ENCODE measurements at regions not wholly inside any gene's neighbourhood (a gene's known extent, or its start where the extent isn't known, plus 50 kb on each side); places are given as distances from the start of the nearest gene placed in this dataset.
"Not testable (repeated sequence)": the region's sequence is repeated elsewhere in the genome, so short reads cannot be mapped to it uniquely, and the experiment has no call there.

DNA sequence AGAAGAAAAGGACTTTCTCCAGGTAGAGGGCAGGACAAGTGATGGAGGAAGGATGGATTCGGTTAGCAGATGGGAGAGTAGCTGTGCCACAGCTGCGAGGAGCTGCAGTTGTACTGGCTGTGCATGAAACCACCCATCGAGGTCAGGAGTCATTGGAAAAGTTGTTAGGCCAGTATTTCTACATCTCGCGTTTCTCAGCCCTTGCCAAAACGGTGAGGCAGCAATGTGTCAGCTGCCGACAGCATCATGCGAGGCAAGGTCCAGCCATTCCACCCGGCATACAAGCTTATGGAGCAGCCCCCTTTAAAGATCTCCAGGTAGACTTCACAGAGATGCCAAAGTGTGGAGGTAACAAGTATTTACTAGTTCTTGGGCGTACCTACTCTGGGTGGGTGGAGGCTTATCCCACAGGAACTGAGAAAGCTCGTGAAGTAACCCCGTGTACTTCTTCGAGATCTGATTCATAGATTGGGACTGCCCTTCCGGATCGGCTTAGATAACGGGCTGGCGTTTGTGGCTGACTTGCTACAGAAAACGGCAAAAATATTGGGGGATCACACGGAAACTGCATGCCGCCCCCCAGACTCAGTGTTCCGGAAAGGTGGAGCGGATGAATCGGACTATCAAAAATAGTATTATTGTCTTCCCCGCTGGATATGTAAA lies 105.0 kb upstream of the HMX1 start:
- intact Hi-C loops (cut with micrococcal nuclease) = not testable (repeated sequence)

DNA sequence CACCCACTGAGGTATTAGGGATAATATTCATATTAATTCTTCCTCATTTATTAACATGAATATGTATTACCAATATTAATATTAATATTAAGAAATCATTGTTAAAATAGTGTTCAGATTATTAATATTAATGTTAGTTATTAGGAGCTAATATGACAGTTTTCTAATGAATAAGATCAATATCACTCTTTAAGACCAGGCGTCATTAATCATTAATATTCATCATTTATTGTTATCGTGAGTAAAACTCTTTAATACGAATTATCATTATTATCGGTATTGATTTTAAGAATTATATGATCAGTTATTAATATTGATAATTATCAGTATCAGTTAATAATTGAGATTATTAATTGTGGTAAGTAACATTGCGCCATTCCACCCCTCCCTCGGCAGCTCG lies 101.0 kb upstream of the HMX1 start:
- intact Hi-C loops (cut with micrococcal nuclease) = not testable (repeated sequence)

DNA sequence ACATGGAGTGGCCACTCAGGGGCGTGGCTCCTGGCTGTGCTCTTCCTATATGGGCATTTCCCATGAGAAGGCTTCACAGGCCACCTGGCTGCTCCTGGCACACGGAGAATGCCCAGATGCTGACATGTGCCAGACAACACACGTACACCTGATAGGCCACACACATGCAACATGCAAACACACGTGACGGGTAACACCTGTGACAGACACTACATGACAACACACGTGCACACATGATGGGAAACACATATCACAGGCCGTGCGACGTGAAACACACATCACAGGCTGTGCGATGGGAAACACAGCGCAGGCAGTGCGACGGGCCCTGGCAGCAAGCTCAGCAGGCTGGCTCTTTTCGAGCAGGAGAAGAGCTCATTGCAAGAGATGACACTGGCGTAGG lies 94.3 kb upstream of the HMX1 start:
- intact Hi-C loops (cut with micrococcal nuclease) = not testable (repeated sequence)

DNA sequence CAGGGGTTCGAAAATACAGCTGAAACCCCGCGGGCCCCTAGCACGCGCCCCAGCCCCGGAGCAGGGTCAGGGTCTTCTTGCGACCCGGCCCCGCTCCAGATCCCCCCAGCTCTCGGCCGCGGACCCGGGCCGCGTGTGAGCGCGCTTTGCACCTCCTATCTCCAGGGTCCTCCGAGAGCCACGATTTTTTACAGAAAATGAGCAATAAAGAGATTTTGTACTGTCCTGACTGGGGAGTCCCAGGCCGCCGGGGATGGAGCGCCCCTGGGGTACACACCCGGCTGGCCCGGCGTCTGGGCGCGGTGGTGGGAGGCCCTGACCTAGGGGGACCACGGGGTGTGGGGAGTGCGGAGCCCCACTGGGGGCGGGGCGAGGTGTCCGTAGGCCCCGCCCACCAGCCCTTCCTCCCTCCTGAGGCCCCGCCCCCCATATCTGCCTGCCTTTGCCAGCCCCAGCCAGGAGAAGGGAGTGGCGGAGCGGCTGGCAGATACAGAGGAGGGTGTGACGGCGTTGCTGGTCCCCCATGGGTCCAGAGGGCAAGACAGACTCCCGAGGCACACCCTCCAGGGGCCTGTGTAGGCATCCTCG lies 92.7 kb upstream of the HMX1 start:
- intact Hi-C loops (cut with micrococcal nuclease) = not testable (repeated sequence)

DNA sequence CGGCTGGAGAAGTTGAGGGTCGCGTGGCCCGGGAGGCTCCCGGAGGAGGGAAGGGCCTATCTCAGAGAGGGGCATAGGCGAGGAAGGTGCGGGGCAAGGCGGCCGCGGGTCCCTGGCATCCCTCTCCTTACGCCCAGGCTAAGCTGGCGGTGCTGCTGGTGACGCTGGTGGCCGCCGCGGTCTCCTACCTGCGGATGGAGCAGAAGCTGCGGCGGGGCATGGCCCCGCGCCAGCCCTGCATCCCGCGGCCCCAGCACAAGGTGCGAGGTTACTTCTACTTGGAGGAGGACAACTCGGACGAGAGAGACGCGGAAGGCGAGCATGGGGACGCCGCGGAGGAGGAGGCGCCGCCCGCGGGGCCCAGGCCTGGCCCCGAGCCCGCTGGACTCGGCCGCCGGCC lies 91.9 kb upstream of the HMX1 start:
- intact Hi-C loops (cut with micrococcal nuclease) = not testable (repeated sequence)

DNA sequence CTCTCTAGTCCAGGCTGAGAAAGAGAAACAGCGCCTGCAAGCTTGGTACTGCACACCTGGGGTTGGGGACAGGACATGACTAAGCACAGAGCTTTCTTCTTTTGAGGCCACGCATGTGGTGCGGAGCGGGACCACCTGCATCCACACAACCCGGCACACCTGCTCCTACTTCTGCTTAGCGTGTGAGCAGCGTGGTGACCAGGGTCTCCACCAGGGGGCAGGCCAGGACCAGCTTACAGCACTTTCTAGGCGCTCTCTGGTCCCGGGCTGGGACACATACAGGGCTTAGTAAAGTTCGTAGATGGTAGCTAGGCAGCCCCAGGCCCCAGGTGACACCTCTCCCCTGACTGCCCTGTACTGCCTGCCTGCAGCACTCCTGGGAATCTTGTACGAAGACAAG lies 89.7 kb upstream of the HMX1 start:
- intact Hi-C loops (cut with micrococcal nuclease) = not testable (repeated sequence)

DNA sequence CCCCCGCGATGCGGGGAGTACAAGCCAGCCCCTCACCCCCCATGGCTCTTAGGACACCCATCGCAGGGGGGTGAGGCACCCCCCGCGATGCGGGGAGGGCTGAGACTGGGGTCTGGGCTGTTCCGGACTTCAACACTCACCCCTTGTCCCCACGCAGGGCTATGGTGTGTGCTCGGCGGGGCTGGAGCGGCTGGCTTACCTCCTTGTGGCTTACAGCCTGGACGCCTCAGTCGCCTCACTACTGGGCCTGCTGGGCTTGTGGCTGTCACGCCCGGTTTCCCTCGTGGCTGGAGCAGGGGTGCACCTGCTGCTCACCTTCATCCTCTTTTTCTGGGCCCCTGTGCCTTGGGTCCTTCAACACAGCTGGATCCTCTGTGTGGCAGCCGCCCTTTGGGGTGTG lies 87.8 kb upstream of the HMX1 start:
- intact Hi-C loops (cut with micrococcal nuclease) = loop anchor here (10.0 kb wide), 1 partner anchor 525 kb away; no protein-coding TSS in a partner anchor

DNA sequence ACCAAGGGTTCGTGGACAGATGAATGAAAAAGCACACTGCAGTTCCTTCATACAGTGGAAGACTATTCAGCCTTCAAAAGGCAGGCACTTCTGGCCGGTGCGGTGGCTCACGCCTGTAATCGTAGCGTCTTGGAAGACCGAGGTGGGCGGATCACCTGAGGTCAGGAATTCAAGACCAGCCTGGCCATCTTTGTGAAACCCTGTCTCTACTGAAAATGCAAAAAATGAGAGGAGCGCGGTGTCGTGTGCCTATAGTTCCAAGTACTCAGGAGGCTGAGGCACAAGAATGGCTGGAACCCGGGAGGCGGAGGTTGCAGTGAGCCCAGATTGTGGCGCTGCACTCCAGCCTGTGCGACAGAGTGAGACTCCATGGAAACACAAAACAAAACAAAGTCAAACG lies 82.4 kb upstream of the HMX1 start:
- intact Hi-C loops (cut with micrococcal nuclease) = loop anchor here (10.0 kb wide), 1 partner anchor 531 kb away; no protein-coding TSS in a partner anchor

DNA sequence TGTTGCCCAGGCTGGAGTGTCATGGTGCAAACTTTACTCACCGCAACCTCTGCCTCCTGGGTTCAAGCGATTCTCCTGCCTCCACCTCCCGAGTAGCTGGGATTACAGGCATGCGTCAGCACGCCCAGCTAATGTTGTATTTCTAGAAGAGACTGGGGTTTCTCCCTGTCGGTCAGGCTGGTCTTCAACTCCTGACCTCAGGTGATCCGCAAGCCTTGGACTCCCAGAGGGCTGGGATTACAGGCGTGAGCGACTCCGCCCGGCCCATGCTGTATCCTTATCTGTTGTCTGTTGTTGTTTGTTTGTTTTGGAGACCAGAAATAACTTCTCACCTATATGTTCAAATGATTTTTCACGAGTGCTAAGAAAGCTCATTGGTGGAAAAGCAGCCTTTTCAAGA lies 81.2 kb upstream of the HMX1 start:
- intact Hi-C loops (cut with micrococcal nuclease) = loop anchor here (10.0 kb wide), 1 partner anchor 532 kb away; no protein-coding TSS in a partner anchor

DNA sequence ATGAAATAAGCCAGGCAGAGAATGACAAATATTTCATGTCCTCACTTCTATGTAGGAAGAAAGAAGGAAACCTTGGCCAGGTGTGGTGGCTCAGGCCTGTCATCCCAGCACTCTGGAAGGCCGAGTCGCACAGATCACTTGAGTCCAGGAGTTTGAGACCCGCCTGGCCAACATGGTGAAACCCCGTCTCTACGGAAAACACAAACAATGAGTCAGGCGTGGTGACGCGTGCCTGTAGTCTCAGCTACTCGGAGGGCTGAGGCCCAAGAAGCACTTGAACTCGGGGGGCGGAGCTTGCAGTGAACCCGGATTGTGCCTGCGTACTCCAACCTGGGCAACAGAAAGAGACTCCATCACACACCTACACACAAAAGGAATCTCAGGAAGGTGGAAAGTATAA lies 80.5 kb upstream of the HMX1 start:
- intact Hi-C loops (cut with micrococcal nuclease) = loop anchor here (10.0 kb wide), 1 partner anchor 533 kb away; no protein-coding TSS in a partner anchor

DNA sequence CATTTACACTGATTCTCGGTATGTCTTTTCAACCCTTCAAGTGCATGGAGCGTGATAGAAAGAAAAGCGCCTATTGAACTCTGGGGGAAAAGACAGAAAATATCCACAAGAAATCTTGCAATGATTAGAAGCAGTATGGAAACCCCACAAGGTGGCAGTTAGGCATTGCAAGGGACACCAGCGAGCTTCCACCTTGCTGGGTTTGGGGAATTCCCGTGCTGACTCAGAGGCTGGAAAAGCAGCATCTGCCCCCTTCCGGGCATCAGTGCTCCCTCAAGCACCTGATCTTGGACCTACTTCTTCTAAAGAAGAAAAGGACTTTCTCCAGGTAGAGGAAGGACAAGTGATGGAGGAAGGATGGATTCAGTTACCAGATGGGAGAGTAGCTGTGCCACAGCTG lies 73.9 kb upstream of the HMX1 start:
- intact Hi-C loops (cut with micrococcal nuclease) = not testable (repeated sequence)

DNA sequence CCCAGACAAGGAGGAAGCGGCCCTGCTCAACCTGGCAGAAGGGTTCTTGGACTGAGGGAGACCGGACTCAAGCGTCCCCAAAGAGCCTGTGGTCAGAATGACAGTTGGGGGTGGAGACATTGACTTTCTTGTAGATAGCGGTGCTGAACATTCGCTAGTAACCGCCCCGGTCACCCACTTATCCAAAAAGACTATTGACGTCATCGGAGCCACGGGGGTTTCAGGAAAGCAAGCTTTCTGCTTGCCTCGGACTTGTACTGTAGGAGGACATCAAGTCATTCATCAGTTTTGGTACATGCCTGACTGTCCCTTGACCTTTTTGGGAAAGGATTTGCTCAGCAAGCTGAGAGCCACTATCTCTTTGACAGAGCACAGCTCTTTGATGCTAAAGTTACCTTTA lies 71.7 kb upstream of the HMX1 start:
- intact Hi-C loops (cut with micrococcal nuclease) = loop anchor here (5.0 kb wide), 1 partner anchor 186 kb away; no protein-coding TSS in a partner anchor

DNA sequence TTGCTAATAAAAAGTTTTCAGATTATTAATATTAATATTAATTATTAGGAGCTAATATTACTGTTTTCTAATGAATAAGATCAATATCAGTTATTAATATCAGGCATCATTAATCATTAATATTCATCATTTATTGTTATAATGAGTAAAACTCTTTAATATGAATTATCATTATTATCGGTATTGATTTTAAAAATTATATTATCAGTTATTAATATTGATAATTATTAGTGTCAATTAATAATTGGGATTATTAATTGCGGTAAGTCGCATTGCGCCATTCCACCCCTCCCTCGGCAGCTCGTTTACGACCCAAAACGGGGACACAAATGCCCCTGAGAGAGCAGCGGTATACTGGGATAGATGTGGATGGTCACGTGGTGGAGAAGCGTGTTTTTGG lies 70.4 kb upstream of the HMX1 start:
- intact Hi-C loops (cut with micrococcal nuclease) = loop anchor here (5.0 kb wide), 1 partner anchor 185 kb away; no protein-coding TSS in a partner anchor

DNA sequence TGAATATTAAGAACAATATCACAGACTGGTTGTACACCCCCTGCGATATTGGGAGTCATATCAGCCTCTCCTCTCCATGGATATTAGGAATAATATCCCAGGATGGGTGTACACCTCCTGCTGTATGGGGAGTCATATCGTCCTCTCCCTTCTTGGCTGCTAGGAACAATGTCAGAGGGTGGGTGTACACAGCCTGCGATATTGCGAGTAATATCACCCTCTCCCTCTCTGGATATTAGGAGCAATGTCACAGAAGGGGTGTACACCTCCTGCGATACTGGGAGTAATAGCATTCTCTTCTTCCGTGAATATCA lies 69.8 kb upstream of the HMX1 start:
- intact Hi-C loops (cut with micrococcal nuclease) = loop anchor here (5.0 kb wide), 1 partner anchor 184 kb away; no protein-coding TSS in a partner anchor

DNA sequence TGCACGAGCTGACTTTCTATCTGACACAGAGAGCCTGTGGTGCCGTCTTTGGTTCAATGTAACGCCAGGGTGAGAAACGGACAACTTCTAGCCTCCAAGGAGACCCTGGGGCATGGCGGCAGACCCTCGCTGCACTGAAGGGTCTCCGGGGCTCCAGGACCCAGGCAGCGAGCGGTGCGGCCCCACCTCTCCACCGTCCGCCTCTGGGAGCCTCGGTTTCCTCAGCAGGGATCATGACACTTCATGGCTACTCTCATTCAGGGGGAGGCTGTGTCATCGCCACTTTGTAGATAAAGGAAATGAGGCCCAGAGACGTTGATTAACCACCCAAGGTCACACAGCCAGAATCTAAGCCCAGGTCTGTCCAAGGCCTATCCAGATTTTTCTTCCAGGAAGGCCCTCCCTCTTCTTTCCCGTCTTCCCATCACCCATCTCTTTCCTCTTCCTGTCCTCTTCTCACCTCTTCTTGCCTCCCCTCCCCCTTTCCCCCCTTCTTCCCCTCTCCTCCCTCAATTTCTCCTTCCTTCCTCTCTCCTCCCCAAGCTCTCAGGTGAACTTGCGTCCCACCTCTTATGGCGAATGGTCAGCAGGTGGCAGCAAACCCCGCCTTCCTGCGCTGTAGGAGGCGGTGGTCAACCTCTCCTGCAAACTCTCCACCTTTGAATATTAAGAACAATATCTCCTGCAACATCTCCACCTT lies 69.3 kb upstream of the HMX1 start:
- intact Hi-C loops (cut with micrococcal nuclease) = loop anchor here (5.0 kb wide), 1 partner anchor 184 kb away; no protein-coding TSS in a partner anchor

DNA sequence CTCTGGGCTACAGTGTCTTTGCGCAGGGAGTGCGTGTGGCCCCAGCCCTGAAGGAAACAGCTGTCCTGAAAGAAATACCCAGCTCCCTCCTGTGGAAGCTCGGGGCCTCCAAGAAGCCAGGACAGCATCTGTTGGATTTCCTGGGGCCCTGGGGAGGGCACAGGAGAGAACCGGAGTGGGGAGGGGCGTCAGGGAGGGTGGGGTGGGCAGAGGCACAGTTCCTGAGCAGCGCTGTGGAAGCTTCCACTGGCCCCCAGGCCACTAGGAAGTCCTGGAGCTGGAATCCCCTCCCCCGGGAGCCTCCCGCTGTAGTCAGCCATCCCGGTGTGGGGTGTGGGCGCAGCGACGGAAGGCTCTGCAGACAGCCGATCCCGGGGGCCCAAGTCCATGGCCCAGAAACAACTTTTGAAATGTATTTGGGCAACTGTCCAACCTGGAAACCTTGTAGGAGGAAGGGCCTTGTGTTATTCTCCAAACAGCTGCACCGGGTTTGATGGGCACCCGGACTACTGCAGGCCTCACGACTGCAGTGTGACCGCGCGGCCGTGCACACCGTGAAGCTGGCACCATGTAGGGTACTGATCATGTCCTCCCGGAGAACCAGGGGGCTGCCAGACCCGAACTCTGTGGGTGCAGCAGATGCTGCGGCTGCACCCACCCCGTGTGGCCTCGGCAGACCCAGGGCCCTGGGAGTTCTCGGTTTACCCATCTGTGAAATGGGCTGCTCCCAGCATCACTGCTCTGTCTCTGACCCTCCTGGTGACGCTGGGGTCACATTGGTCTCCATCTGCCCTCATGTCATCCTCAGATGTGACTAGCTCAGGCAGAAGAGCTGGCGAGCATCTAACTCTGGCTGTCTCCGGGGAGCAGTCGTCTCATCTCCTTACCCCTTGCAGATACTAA lies 68.5 kb upstream of the HMX1 start:
- intact Hi-C loops (cut with micrococcal nuclease) = loop anchor here (5.0 kb wide), 1 partner anchor 183 kb away; no protein-coding TSS in a partner anchor

DNA sequence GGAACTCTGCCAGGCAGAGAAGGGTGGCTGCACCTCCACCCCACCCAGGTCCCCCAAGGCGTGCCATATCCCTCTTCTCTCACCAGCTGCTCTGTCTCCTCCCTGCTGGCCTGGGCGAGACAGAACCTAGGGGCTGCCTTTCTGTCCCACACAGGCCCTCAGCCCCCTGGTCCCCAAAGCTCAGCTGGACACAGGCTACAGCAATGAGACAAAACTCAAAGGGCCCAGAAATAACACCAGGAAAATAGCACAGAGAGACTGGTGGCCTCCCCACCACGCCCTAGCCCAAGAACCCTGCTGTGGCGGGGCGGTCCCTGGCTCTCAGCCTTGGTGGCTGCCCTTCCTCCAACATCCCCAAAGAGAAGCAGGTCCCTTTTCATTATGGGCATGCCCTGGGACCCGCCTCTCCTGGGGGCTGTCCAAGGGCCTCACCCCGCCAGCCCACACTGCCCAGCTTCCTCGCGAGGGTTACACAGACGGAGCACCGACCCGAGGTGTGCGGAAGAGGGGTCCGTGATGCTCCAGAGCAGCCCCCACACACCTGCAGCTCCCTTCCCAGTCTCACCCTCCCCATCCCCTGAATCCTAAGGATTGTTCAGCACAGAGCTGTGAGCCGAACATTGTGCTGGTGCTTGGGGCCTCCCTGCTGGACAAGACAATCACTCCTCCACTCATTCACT lies 67.7 kb upstream of the HMX1 start:
- intact Hi-C loops (cut with micrococcal nuclease) = no loop called here

DNA sequence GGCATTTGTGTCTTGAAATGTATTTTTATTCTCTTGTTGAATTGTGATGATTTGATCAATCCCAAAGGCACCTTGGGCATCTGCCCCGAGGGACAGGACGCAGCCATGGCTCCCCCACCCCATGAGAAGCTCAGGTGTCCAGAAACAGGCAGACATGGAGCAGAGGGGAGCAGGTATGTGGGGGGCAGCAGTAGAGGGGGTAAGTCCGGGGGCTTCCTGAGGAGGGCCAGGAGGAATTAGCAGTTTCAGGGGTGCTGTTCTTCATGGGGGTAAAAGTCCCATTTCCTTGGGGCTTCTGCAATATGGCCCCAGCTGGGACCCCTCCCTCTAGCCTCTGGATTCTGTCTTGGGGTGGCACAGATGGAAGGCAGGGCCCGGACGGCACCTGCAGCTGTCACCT lies 67.0 kb upstream of the HMX1 start:
- intact Hi-C loops (cut with micrococcal nuclease) = no loop called here

DNA sequence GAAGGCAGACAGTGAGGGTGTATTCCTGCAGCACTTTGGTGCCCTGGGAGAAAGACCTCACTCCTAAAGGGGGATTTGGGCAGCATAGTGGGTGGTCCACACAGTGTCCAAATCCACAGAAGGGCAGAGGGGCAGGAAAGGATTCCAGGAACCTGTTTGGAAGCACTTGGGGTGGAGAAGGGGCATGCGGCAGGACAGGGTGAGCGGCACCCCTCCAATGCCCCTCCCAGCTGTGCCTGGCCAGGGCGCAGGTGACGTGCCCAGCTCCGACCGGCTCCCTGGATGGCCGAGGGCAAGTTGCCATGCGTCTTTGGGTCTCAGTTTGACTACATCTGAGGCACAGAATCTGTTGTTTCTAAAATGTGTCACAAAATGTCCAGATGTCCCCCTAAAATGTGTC lies 66.5 kb upstream of the HMX1 start:
- intact Hi-C loops (cut with micrococcal nuclease) = no loop called here

DNA sequence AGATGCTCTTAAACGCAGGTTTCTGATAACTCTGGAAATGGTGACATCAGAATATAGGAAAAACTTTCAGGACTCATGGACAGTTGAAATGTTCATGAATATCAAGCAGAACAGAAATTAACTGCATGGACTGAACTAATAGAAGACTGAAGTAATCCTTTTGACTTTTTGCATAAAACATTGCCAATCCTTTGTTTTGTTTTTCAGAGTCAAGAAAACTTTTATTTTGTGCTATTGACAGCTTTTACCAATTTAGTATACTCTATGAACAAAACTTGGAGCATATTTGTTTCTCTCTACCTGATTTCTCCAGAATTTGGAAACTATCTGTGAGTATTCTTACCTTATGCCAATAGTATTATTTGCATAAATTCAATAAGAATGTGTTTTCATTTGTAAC lies 61.2 kb upstream of the HMX1 start:
- intact Hi-C loops (cut with micrococcal nuclease) = no loop called here

DNA sequence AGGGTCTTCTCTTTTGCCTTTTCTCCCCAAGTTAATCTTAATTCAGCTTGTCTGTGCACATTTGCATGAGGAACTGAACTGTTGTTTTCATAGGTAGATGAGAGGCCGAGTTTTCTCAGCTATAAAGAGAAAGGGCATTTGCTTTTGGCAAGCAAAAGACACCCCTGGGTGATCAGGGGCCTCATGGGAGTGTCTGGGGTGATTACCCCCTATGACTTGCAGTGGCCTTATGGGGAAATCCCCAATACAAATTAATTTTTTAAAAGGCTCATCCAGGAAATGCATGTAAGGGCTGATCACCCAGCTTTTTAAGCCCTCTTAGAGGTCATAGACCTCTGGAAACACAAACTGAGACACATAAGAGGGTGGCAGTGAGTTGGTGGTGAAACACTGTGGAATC lies 56.4 kb upstream of the HMX1 start:
- intact Hi-C loops (cut with micrococcal nuclease) = no loop called here

Data from T-helper 1 cell treated with Interleukin-12 subunit alpha and Interleukin-12 subunit beta and Interleukin-4 antibody, amounts not matched to agents 30 ng/mL and 1 ng/mL, for 36 hours (primary cell).